ENCODE measurements at regions not wholly inside any gene's neighbourhood (a gene's known extent, or its start where the extent isn't known, plus 50 kb on each side); places are given as distances from the start of the nearest gene placed in this dataset.

DNA sequence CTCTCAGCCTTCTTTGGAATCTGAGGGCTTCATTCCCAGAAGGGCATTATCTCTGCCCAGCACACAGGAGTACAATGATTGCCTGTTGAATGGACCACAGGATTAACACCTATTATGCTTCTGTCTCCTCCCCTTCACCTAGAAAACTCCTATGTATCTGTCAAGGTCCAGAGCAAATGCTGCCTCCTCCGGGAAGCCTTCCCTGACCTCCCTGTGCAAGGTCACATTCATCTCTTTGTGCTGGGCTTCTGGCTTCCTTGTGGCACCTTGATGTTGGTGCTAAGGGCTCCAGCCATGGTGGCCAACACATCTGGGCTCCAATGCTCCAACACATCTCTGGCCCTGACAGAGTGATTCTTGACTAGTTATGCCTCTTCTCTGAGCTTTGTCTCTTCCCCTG, 49.9 kb upstream of the ATP2B2 start:
- no peak for FAIRE-seq

DNA sequence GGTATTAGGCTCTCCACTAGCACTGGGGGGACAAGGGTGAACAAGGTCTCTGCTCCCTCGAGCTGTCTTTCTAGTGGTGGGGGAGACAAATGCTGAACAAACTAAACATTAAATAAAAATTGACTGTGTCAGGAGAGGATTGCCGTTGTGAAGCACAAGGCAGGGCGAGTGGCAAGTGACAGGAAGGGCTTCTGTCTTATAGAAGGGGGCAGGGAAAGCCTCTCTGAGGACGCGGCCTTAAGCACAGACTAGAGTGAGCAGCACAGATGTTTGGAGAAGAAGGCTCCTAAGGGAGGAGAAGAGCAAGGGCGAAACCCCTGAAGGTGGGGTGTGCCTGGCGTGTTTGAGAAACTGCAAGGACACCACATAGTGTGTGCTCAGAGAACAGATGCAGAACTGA, 50.9 kb upstream of the ATP2B2 start:
- FAIRE-seq, result no peak

DNA sequence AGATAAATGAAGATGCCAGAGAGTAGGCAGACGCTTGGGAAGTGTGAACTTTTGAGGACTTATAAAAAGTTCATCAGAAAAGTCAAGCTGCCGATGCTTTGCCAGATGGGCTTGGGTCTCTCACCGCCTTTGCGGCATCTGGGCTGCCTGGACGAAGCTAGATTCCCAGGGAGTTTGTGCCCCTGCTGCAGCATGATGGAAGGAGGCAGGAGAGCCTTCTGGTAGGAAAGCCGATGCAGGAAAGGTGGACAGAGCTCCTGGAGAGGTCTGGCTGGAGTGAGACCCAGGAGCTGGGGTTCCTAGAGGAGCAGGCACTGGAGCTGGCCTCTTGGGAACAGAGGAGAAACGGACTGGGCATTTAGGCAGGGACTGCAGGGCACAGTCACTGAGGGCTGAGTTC, 51.9 kb upstream of the ATP2B2 start:
- FAIRE-seq, result no peak

DNA sequence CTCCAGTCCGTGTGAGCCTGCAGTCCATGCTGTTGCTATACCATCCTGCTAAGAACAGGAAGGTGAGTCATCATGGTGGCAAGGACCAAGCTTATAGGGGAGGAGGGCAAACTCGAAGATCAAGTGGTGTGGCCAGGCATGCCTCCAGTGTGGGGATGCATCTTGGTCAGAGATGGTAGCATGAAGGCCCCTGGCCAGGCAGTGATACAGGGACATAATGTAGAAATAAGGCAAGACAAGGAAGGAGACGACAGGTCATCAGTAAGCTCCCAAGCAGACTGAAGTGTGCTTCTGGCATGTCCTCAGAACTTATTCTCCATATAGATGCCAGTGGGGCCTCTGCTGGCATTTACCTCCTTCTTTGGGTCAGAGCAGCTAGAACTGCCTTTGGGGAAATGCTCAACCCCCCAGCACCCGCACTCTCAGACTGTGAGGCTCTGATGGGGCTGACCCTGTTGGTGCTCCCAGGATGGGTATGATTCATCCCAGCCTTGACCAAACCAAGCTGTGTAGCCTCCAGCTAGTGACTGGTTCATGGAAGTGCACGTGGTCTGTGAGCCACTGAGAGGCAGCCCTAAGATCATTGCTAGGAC, 52.5 kb upstream of the ATP2B2 start:
- no peak for FAIRE-seq

DNA sequence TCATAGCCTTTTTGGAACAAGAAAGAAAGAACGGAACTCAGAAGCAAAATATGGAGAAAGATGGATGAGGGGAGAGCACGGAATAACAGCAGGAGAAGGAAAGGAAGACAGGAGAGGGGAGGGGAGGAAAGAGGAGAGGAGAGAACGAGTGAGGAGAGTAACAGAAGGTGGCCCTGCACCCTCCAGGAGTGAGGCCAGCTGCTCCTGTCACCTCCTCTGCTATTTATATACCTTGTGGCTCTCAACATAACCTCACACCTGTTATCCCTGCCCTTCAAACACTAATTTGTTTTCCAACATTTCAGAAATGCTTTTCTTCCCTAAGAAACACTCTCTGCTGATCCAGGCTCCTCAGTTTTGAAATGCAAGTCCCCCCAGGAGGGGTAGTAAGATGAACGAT, 53.4 kb upstream of the ATP2B2 start:
- FAIRE-seq, result no peak

DNA sequence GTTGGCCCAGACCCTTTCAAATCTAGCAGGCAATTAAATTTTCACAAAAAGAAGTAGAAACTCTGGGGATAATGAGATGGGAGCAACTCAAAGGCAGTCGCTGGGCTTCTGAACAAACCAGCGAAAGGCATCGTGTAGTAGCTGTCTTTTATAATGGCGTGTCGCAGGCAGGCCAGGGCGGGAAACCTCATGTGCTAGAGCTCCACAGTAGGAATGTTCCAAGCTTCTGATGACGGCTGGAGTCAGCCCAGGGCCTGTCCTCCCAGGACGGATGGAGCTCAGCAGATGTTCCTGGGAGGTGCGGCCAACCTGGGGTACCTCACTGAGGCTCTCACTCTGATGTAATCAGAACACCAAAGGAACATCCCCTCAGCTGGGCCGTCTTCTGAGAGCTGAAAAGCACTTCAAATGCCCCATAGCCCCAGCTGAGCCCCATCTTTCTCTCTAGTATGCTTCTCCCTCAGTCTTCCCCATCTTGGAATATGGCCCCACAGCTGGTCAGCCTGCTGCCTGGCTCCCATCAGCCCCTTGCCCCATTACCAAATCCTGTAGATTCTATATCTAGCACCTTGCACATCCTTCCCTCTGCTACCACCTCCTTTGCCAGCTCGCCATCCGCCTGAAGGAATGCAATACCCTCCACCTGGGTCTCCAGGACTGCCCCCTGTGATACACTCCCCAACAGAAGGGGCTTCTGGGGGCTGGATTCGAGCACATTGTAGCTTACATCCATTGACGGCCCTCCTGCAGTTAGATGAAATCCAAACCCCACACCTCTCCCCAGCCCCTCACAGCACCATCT, 54.9 kb upstream of the ATP2B2 start:
- no peak for FAIRE-seq

DNA sequence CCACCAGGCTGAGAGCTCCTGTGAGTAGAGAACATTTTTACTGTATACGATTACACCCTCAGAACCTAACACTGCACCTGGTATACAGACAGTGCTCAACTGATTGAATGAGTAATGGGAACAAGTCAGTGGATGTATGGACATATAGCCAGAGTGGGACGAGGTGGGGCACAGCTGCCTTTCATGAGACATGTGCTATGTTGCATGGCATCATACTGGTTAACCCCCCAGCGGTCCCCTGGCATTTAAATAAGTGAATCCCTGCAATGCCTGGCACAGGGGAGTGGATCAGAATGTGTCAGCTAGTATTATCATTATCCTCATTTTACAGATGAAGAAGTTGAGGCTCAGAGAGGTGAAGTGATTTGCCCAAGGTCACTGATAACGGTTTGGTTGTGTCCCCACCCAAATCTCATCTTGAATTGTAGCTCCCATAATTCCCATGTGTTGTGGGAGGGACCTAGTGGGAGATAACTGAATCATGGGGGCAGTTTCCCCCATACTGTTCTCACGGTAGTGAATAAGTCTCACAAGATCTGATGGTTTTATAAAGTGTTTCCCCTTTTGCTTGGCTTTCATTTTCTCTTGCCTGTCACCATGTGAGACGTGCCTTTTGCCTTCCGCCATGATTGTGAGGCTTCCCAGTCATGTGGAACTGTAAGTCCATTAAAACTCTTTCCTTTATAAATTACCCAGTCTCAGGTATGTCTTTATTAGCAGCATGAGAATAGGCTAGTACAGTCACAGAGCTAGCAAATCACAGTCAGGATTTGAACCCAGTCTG, 56.0 kb upstream of the ATP2B2 start:
- no peak for FAIRE-seq

DNA sequence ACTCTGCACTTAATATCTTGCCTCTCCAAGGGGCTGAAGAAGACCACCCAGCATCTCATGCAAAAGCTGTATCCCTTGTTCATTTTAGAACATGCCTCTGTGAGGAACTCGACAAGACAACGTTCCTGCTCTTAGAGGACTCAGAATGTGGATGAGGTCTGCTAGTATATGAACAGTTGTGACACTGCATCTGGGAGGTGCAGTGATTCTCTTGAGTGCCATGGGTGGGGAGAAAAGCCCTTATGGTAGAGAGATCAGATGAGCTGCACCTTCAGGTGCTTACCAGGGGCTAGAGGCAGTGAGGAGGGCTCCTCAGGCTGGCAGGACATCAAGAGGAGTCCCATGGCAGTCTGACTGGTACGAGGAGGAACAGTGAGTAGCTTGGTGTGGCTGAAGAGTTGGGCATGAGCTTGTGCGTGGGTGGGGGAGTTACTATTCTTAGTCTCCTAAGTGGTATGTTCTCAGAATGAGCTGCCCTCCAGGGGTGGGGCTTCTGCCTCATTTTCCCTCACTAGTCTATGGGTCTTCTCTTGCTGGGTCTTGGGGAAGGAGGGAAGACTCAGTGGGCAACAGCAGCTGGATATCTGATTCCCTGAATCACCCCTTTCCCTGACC, 56.7 kb upstream of the ATP2B2 start:
- FAIRE-seq, result no peak

DNA sequence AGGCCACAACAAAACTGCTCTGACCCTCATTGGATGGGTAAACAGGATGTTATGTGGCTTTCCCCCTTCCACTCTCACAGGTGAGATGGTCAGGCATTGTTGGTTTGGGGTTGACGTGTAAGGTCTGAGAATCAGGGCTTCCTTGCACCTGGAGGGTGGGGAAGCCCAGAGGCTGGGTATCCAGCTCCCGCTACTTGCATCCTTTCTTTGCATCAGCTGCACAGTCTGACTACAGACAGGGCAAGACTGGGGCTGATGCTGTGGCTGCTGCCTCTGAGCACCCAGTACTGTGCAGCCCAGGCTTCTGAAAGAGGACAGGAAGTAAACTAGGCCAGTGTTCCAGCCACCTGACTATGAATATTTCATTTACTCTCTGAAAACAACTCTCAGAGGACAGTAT, 58.0 kb upstream of the ATP2B2 start:
- FAIRE-seq, result no peak

DNA sequence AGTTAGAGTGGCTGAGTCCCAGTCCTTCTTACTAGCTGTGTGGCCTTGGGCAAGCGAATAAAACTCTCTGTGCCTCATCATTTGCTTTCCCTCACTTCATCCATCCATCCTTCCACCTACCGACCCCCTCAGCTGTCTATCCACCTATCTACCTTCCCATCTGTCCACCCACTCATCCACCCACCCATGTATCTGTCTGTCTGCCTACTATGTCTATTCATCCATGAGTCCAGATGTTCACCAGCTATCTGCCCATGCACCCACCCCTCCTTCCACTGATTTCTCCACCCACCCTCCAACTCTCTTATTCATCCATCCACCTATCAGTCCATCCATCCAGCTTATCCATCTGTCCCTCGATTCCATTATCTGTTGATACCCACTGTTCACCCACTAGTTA, 60.4 kb upstream of the ATP2B2 start:
- no peak for FAIRE-seq

DNA sequence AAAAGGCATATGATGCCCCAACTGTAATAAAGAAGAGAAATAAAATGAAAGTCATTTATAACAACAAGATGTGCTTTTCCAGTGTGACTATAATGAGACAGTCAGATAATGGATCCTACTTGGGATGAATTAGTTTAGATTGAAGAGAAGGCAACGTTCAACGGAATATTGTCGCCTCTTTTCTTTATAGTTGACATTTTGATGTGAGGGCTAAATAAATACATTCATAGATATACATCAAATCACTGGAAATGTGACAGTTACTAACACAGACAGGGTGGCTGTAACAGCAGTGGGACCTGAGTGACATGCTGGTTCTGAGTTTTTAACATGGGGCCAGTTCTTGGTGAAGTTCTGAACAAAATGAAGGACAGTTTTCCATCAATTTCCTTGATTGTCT, 61.1 kb upstream of the ATP2B2 start:
- no peak for FAIRE-seq

DNA sequence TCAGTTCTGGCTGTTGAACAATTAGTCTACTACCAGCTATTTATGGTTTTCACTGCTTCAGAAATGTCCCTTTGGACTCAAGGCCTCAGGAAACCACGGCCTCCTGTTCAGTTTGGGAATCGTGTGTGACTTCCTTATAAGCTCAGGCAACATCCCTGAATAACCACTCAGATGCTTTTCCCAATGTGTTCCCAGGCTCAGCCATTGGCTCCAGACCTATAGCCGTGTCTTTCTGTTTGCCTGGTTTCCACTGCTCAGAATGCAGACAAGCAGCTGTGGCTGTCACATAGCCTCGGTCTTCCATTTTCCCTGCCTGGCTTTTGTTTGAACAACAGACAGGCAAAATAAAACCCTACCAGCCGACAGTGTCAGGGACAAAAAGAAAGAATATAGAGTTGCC, 63.2 kb upstream of the ATP2B2 start:
- FAIRE-seq, result no peak

DNA sequence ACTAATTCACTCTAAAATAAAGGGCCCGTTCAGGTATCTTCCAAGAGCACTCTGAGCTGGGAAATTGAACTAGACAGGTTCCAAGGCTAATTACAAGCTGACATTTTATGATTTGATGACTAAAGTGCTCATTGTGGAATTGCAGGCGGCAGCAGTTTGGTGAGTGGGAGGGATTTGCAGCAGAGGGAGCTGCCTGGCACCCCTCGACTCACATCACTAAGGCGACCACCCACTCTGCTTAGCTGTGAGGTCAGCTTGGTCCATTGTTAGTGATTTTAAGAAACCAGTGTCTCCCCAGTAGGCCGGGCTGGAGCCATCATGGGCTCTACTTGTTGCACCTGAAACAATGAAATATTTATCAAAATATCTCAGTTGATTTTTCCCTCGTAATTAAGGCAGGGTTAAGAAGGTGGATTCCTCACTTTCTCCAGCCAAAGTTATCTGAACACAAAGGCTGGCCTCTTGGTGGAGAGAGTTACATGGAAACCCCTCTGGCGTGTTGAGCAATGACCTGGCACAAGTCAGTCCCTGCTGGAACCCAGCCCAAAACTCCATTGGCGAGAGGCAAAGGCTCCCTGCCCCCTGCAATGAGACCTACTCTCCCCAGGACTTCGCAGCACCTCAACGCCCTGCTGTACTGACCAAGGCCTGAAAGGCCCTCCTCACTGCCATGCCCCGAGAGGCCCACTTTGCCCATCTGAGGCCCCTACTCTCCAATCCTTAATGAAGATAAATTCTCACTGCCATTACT, 65.0 kb upstream of the ATP2B2 start:
- FAIRE-seq, result no peak

DNA sequence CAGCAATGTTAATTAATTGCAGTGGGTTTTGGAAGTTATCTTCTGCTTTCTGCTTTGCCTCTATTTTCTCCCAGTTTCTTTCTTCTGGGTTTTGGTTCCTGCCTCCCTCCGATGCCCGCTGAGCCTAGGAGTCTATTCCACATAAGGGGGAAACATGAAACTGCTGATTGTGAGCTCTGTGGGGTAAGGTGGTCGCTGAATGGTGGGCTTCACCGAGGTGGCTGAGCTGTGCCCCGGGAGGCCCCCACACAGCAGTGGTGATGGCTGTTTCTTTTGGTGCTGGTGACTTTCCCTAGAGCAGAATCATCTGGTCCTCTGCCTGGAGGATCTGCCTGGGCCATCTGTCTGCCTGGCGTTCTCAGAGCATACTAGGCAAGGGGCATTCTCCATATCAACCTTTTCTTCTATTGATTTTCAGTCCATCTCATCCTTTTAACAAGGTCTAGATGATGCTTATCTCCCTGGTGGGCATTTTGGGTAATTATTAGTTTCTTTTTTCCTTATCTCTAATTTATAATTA, 68.8 kb upstream of the ATP2B2 start:
- FAIRE-seq, result no peak

DNA sequence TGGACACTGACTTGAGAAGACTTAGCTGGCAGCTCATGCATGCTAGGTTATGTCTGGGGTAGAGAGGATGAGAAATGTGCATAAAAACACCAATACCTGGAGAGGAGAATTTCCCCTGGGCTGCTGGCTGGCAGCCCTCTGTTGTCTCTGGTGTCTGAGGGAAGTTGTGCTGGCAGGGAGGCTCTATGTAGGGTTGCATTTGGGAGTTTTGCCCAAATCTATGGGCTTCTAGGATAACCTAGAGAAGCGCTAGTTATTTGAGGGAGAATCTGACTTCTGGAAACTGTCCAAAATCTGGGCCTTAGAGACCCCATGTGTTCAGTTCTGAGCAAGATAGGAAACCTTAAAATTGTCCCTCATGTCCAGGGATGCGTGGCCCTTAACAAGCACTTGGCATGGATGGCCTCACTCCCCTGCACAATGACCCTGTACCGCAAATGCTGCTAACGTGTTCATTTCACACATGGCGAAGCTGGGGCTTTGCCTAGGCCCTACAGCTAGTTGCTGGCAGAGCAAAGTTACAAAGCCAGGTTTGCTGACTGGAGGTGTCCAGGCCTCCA, 70.3 kb upstream of the ATP2B2 start:
- no peak for FAIRE-seq

DNA sequence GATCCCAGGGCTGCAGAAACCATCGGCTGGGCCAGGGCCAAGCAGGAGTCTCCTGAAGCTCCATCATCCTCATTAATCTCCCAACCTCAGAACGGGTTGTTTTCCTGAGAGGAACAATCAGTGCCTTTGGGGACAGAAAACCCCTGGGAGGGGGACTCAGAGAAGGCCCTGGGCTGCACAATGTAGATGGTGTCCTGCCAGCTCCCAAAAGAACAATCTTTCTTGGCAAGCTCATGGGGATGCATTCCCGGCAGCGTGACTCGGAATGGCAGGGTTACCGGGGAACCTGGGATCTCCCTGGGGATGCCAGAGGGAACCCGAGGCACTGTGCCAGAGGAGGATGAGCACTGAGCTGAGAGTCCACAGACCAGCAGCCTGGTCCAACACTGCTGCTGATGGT, 72.1 kb upstream of the ATP2B2 start:
- FAIRE-seq, result no peak

DNA sequence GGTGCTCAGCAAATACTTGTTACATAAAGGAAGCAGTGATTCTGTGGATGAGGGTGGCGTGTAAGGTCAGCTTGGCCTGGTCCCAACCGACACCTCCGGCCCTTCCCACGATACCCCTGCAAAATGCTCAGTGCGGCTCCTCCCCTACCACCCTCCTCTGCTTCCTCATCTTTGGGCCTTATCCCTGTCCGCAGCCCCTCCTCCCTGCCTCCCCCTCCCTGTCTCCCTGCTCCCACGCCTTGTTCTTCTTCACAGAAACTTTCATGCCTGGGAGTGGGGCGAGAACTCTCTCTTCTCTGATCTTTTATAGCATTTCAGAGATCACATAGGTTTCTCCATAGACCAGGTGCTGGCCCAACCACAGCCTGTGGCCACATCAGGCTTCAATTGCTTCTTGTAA, 75.0 kb upstream of the ATP2B2 start:
- no peak for FAIRE-seq

DNA sequence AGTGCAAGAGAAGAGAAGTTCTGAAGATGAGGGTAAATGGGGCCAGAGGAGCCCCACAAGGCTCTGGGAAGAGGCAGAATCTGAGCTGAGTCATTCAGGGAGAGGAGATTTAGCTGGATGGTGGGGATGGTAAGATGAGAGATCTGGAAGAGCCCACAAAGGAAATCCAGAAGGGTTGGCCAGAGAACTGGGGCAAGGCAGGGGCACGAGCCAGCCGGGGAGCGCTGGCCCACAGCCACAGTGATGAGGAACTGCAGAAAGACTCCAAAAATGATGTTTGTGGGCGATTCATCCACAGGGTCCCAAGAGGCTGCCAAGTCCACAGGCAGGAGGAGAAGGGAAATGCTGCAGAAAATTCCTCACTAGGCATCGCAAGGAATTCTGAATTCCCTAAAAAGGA, 75.9 kb upstream of the ATP2B2 start:
- FAIRE-seq, result no peak

DNA sequence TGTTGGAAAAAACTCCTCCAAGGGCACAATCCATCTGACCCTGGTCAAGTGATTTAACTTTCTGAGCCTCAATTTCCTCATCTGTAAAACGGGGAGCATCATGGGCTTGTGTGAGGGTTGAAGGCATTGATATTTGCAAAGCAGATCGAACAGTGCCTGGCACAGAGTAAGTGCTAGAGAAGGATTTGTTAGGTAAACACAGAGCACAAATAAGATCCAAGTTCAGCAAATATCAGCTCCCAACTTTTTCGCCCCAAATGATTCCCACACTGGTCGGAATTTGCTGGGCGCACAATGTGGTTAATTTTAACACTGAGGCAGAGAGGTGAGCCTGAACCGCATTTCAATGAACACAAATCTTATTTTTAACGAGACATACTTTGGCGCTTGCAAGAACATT, 76.3 kb upstream of the ATP2B2 start:
- no peak for FAIRE-seq

DNA sequence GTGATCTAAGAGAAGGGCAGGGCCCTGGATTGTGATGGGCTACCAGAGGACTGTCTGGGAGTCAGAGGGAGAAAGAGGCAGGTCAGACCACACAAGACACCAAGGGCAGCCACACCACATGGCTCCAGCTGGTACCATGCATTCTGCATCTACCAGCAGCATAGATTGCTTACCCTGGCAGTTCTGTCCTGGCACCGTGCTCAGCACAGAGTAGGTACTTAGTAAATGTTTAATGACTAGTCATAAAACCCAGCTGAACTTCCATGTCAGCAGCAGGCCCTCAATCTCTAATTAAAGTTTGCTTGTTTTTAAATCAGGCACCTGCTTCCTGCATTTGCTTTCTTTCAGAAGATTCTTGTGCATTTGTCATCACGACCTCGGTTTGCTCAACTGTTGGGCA, 77.3 kb upstream of the ATP2B2 start:
- no peak for FAIRE-seq

DNA sequence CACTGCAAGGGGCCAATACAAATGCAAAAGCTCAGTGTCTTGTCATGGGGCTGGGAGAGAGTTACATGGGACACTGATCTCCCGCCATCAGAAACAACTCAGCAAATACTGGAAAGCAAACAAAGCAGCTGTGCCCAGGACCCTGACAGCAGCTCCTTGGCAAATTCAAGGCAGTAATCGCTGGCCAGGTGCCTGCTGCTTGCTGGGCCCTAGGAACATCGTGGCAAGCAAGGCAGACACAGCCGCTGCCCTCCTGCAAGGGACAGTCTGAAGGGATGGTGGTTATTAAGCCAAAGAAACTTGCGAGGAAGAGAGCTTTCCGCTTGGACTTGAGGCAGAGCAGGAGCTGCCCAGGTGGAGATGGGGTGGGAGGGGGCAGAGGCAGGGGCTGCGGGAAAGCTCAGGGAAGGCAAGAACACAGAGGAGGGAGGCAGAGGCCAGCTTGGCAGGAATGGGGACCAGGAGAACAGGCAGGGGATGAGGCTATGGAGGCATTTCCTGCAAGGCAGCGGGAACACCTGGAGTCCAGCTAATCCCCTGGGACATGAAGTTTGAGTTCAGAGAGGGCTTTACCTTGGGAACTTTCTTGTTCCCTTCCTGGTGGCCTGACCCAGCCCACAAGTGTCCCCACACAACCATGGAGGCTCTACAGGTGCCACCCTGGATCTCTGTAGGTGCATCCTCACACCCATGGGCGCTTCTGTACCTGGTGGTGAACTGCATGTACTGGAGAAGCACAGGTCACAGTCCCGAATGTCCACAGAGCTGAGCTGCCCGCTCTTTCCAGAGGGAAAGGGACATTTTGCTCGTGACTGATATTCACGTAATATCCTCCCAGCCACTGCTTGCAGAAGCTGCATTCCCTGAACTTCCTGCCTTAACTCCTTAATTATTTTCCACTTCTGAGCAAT, 78.7 kb upstream of the ATP2B2 start:
- FAIRE-seq, result no peak
